ENCODE measurements at regions not wholly inside any gene's neighbourhood (a gene's known extent, or its start where the extent isn't known, plus 50 kb on each side); places are given as distances from the start of the nearest gene placed in this dataset.

DNA sequence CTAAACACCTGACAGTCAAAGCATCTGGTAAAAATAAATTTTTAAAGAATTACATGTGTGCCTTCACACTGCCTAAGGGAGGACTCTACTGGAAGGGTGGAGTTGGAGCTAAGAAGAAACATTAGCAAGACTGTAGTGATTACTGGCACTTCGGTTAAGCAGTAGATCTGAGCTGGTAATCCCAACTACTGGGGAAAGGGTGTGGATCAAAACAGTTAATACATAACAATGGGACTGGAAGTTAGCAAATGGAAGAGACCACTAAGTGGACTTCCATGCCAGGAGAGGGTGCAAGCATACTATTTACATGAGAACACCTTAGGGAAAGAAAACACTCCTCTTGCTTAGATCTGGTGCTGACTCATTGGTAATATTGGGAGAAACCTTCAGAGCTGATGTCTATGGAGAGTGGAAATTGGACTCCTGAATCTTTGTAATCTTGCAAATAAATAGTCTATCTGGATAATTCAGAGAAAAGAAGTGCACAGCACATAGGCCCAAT, 519.6 kb upstream of the LINC00305 start:
- 90% methylated on average over 1 of the region's 1 CpG for WGBS
- no peak for DNase-seq (ENCODE audit: low spot score)
- intact Hi-C loops (cut with DNase I): no loop called here
- no peaks in the 10 kb centered on the region for H3K9me3 ChIP-seq
- H3K27ac ChIP-seq: no peak overlapping the region
- TF ChIP-seq POLR2A (IDR thresholded peaks at IDR 0.05) (no peak), POLR2AphosphoS5 (IDR thresholded peaks at IDR 0.05) (no peak)
- TF ChIP-seq, protein P1, sequence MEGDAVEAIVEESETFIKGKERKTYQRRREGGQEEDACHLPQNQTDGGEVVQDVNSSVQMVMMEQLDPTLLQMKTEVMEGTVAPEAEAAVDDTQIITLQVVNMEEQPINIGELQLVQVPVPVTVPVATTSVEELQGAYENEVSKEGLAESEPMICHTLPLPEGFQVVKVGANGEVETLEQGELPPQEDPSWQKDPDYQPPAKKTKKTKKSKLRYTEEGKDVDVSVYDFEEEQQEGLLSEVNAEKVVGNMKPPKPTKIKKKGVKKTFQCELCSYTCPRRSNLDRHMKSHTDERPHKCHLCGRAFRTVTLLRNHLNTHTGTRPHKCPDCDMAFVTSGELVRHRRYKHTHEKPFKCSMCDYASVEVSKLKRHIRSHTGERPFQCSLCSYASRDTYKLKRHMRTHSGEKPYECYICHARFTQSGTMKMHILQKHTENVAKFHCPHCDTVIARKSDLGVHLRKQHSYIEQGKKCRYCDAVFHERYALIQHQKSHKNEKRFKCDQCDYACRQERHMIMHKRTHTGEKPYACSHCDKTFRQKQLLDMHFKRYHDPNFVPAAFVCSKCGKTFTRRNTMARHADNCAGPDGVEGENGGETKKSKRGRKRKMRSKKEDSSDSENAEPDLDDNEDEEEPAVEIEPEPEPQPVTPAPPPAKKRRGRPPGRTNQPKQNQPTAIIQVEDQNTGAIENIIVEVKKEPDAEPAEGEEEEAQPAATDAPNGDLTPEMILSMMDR (IDR thresholded peaks at IDR 0.05): no peak
- no peaks in the 10 kb centered on the region for H3K4me1 ChIP-seq (replicated peaks)
- H3K4me3 ChIP-seq: no peak overlapping the region
- no peaks in the 10 kb centered on the region for H3K36me3 ChIP-seq
- H3K27me3 ChIP-seq (replicated peaks; ENCODE audit: insufficient read depth): no peaks in the 10 kb centered on the region

DNA sequence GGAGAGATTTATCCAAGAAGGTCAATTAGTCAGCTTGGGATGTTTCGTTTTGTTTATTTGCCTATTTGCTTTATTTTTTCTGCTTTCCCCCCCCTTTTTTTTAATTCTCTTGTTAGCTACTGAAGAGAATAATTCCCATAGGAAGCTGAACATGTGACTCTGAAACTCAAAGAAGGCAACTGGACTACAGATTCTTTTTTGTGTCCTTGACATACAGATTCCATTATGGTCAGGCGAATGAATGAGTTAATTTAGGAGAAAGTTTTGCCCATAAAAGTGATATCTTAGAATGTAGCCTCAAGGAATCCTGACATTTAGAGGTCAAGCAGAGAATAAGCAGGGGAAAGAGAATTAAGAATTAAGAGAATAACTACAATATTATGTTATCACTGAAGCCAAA, 514.2 kb upstream of the LINC00305 start:
- H3K27me3 ChIP-seq (replicated peaks; ENCODE audit: insufficient read depth): no peaks in the 10 kb centered on the region
- WGBS: 85% methylated on average over 2 of the region's 2 CpGs
- intact Hi-C loops (cut with DNase I): no loop called here
- no peaks in the 10 kb centered on the region for H3K36me3 ChIP-seq
- no peaks in the 10 kb centered on the region for H3K4me1 ChIP-seq (replicated peaks)
- H3K27ac ChIP-seq: no peak overlapping the region
- no peak overlapping the region for H3K4me3 ChIP-seq
- no peak for DNase-seq (ENCODE audit: low spot score)
- TF ChIP-seq POLR2AphosphoS5 (IDR thresholded peaks at IDR 0.05): no peak
- no peaks in the 10 kb centered on the region for H3K9me3 ChIP-seq

DNA sequence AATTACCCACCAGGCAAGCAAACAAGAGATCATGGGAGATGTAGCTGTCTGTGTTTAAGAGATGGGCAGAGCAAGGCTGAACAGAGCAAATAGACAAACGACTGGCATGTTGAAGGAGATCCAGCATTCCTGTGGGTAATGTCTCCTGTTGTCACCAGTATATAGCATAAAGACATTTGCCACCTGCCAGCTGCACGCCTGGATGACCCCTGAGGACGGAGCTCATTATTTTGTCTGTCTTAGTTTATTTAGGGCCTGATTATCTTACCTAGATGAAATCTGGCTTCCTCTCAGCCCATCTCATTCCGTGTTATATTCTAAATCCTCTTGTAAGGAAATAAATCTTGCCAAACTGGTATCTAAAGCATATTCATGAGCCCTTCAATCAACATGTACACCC, 510.3 kb upstream of the LINC00305 start:
- Histone ChIP-seq H3K27ac (no peak overlapping the region), H3K27me3 (replicated peaks; ENCODE audit: insufficient read depth) (no peaks in the 10 kb centered on the region), H3K36me3 (no peaks in the 10 kb centered on the region), H3K4me3 (no peak overlapping the region), H3K9me3 (no peaks in the 10 kb centered on the region), H3K4me1 (replicated peaks) (no peaks in the 10 kb centered on the region)
- intact Hi-C loops (cut with DNase I): no loop called here
- WGBS: 27% methylated on average over 4 of the region's 4 CpGs
- DNase-seq (ENCODE audit: low spot score): no peak
- no peak for TF ChIP-seq POLR2AphosphoS5 (IDR thresholded peaks at IDR 0.05)
- TF ChIP-seq, protein P1 (IDR thresholded peaks at IDR 0.05): no peak
- no peak for TF ChIP-seq POLR2A (IDR thresholded peaks at IDR 0.05)

DNA sequence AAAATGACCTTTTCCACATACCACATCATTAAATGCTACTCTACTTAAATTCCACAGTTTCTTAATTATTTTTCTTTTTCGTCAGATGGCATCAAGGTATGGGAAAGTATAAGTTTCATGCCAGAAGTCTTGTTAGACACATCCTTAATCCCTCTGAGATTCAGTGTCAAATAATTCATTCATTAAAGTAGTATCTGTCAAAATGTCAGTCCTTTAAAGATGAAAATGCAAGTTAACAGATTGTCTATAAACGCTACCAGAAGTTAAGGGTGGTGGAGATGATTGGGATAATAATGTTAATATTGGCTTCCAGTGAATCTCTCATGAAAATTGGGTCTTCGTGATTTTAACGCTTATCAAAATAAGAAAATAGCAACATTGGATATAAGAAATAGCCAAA, 504.2 kb upstream of the LINC00305 start:
- WGBS: 63% methylated on average over 4 of the region's 4 CpGs
- Histone ChIP-seq H3K27me3 (replicated peaks; ENCODE audit: insufficient read depth) (no peaks in the 10 kb centered on the region), H3K4me3 (no peak overlapping the region), H3K27ac (no peak overlapping the region), H3K4me1 (replicated peaks) (no peaks in the 10 kb centered on the region), H3K9me3 (no peaks in the 10 kb centered on the region), H3K36me3 (no peaks in the 10 kb centered on the region)
- intact Hi-C loops (cut with DNase I): no loop called here
- TF ChIP-seq, protein P1 (IDR thresholded peaks at IDR 0.05): no peak
- TF ChIP-seq POLR2A (IDR thresholded peaks at IDR 0.05) (no peak), POLR2AphosphoS5 (IDR thresholded peaks at IDR 0.05) (no peak)
- no peak for DNase-seq (ENCODE audit: low spot score)

DNA sequence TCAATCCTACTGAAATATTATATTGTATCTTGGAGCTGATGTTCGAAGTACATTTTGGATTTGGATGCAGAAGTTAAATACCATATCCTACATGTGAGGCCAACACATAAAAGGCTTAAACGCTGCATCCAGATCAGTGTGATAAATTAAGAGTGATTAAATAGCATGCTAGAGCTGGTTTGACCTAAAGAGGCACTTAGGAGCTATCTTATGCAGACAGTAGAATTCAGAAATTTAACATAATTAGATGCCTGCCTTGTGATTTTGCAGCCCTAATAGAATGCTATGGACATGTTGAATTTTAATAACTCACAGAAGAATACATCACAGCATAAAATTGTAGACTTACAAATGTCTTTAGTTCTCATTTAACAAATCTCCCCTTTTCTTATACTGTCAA, 501.2 kb upstream of the LINC00305 start:
- no peaks in the 10 kb centered on the region for H3K27me3 ChIP-seq (replicated peaks; ENCODE audit: insufficient read depth)
- no peak for TF ChIP-seq POLR2AphosphoS5 (IDR thresholded peaks at IDR 0.05)
- TF ChIP-seq, protein P1 (IDR thresholded peaks at IDR 0.05): no peak
- TF ChIP-seq POLR2A (IDR thresholded peaks at IDR 0.05): no peak
- H3K27ac ChIP-seq: no peak overlapping the region
- H3K4me1 ChIP-seq (replicated peaks): no peaks in the 10 kb centered on the region
- no peaks in the 10 kb centered on the region for H3K9me3 ChIP-seq
- 59% methylated on average over 2 of the region's 2 CpGs for WGBS
- no peak for DNase-seq (ENCODE audit: low spot score)
- H3K36me3 ChIP-seq: no peaks in the 10 kb centered on the region
- intact Hi-C loops (cut with DNase I): no loop called here
- H3K4me3 ChIP-seq: no peak overlapping the region
